WI38 (cell line): ENCODE measurements at regions not wholly inside any gene's neighbourhood (a gene's known extent, or its start where the extent isn't known, plus 50 kb on each side); places are given as distances from the start of the nearest gene placed in this dataset.

ENCODE experiments used
- H3K4me3 ChIP-seq: 2 replicates; pipeline ENCODE4 v1.5.1; 2011; ENCODE audit warnings: low read depth, mild to moderate bottlenecking, control low read depth, low read length
- TF ChIP-seq, protein P1 (sequence below): IDR thresholded peaks from 2 replicates; pipeline ENCODE4 v1.5.1; 2012; ENCODE audit warnings: low read depth, mild to moderate bottlenecking, control low read depth, low read length

DNA sequence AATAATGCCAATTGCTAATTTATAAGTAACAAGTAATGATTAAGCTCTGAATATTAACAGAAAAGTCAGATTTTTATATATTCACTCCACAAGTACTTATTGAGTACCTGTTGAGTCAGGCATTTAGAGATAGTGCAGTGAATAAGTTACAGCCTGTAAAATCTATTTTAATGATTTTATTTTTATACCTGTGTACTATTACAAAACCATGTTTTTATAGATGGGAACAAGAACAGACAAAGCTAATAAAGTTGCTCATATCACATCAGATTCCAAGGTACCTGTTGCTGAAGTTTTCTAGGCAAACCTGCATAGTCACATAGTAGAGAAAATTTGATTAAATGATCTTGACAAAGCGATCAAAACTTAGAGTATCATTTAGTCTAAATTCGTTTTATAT, 623.7 kb downstream of the EFNA5 start:
- no peak overlapping the region for H3K4me3 ChIP-seq
- TF ChIP-seq, protein P1, sequence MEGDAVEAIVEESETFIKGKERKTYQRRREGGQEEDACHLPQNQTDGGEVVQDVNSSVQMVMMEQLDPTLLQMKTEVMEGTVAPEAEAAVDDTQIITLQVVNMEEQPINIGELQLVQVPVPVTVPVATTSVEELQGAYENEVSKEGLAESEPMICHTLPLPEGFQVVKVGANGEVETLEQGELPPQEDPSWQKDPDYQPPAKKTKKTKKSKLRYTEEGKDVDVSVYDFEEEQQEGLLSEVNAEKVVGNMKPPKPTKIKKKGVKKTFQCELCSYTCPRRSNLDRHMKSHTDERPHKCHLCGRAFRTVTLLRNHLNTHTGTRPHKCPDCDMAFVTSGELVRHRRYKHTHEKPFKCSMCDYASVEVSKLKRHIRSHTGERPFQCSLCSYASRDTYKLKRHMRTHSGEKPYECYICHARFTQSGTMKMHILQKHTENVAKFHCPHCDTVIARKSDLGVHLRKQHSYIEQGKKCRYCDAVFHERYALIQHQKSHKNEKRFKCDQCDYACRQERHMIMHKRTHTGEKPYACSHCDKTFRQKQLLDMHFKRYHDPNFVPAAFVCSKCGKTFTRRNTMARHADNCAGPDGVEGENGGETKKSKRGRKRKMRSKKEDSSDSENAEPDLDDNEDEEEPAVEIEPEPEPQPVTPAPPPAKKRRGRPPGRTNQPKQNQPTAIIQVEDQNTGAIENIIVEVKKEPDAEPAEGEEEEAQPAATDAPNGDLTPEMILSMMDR, result no peak

DNA sequence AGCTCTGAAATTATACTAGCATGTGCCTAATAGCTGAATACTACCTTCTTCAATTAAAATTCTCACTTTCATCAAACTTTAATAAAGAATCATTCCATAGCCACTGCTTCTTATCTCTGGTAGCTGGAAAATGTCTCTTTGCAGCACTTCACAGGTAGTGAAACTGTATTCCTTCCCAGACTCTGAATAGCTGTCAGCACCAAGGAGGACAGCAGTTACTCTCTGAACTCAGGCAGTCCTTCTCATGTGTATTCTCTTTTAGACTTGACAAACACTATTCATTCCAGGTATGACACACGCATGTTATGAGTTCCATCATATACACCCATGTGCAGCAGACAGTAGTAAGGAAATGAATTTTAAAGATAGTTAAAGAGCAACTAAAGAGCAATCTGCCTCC, 627.1 kb downstream of the EFNA5 start:
- TF ChIP-seq, protein P1, result no peak
- no peak overlapping the region for H3K4me3 ChIP-seq

DNA sequence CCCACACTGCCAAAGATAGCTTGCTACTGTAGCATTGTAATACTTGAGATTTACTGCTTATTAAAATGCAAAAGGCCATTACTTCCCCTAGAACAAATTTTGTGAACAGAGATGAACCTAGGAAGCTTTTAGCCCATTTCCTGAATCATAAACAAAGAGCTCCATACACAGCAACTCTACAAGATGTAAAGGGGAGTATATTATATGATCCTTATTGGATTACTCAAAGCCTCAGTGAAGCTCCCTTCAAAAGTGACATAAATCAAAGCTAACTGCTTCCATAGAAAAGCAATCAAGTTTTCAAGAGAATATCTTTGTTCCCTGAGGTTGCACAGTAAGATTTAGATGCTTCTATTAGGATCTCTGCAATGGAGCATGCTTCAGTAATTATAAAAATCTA, 629.8 kb downstream of the EFNA5 start:
- H3K4me3 ChIP-seq, result no peak overlapping the region
- TF ChIP-seq, protein P1, result no peak

DNA sequence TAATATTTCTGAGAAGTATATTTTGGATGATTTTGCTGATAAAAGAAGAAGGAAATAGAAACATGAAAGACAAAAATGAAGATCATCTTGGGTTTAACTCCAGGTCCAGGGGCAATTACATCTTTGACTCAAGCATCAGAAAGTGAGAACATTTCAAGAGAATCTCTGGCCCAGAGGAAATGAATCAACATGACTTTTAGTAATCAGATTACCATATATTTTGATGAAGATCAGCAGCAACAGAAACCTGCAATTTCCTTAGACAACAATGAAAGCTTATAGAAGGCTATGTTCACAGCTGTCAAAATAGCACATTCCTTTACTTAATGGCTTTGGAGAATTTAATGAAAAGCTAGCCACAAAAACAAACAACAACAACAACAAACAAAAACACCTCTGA, 638.1 kb downstream of the EFNA5 start:
- TF ChIP-seq, protein P1, result no peak
- no peak overlapping the region for H3K4me3 ChIP-seq

DNA sequence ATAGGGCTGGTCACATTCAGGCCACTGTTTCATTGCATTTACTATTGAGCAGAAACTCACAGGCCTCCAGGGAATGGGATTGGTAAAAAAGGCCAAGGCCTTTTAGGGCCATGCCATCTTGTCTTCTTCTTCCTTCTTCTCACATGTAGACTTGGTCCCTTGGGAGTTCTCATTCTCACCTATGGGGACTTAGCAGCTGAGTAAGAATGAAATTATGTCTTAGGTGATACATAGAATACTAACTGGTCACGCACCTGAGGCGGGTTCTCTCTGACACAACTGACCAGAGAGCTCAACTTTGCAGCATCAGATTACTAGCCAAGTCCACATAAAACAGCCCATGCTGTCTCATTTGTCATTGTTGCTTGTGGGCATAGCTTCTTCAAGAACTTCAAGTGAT, 641.8 kb downstream of the EFNA5 start:
- no peak overlapping the region for H3K4me3 ChIP-seq
- TF ChIP-seq, protein P1, result no peak

DNA sequence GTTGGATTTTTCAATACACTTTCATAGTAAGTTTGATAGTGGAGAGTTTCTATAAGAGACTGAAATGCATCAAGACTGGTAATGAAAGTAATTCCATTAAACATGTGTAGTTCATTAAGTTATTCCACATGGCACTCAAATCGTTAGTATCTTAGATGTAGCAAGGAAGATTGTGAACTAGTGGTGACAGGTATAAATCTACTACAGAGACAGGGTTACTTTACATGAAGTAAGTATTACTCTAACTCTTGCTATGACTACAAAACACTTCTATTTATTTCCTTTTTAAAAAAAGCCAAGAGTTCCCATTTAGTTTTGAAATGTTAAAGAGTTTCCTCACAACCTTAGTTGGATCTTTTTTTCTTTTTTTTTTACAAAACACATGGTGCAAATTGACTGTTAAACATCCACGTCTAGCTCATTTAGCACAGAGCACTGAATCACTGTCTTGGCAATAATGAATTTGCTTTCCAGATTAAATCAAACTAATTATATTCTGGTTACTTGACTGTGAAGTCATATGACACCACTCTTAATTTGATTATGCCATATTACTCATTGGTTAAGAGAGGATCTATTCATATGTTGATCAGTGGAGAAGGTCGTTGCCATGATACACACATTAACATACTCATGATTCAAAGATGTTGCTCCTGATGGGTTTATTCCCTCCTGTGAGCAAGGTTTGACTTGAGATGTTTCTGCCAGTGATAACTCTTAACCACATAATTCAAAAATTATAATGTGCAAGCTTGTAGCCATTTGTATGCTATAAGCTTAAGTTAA, 644.8 kb downstream of the EFNA5 start:
- TF ChIP-seq, protein P1, result no peak
- H3K4me3 ChIP-seq, result no peak overlapping the region

DNA sequence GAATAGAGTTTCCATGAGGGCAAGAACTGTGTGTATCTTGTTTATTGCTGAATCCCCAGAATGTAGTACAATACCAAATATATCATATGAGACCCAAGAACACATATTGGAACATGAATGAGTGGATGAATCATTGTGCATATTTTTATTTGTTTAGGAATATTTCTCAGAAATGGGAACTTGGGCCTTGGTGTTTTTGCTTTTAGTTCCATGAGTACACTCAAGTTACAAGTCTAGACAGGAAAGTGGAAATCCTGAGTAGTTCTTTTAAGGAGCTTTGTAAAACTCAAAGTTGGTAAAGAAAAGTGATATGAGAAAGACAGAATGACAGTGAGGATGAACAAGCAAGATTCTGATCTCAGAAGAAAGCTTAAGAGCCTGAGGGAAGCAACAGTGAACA, 647.0 kb downstream of the EFNA5 start:
- TF ChIP-seq, protein P1, result no peak
- no peak overlapping the region for H3K4me3 ChIP-seq
